Endometrium (tissue), 2 donors: ENCODE measurements at regions not wholly inside any gene's neighbourhood (a gene's known extent, or its start where the extent isn't known, plus 50 kb on each side); places are given as distances from the start of the nearest gene placed in this dataset.

ENCODE experiments used
- FAIRE-seq: peaks from 2 replicates; lab custom pipeline; 2012; peaks lifted over from hg19 to GRCh38; lab: Jason Lieb, UNC
- donor health status: control.
- donor health status: control.

DNA sequence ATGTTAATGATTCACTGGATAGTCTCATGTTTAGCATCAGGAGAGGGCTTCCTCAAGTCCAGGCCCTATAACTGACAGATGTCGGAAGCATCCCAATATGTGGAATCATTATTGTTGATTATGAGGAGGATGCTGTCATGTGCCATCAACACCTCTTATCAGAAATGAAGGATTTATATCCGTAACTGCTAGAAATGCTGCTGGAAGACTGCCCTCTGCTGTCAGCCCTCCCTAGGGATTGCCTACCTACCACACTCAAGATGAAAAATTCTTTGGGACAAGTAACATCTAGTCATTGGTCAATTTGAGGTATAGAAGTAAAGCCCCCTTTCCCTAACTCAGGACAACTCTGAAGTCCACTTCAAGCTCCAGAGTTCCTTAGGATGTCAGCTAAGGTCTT lies 1166.5 kb upstream of the NXPH2 start:
- FAIRE-seq = no peak

- FAIRE-seq = no peak
Observed at GRCh38 chr2:139940686-139941085, 1160.5 kb upstream of the NXPH2 start.

DNA sequence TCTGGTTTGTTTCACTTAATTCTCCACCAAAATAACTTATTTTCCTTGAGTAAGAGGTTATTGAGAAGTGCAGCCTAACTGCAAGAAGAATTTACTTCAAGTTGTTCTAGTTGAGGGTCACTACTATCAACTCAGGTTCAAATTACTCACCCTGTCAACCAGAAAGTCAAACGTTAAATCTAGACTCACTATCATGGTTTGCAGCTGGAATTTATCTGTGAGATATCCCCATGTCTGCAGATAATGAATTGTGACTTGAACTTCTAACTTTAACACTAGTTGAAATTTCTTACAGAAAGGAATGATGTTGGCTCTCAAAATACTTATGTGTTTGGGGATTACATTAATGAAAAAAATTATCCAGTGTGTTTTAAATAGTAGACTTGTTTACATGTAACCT lies 1145.7 kb upstream of the NXPH2 start:
- no peak for FAIRE-seq

GRCh38 chr2:139924070-139924469 lies 1143.9 kb upstream of the NXPH2 start:
- no peak for FAIRE-seq

DNA sequence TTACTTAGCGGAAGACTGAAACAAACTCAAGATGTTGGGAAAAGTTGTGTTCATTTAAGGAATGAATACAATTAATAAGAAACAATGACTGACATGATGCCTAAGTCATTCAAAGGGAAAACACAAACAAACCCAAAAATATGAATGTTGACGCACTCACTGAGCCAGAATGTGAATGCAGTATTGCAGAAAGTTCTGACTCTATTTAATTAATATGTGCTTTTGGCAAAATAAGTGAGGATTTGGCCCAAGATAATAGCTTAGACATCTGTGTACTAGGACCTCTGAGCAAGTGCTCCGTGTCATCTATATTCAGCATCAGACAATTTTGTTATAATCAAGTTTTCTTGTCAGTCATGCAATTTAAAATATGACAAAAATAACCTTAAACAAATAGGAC lies 1138.8 kb upstream of the NXPH2 start:
- no peak for FAIRE-seq

DNA sequence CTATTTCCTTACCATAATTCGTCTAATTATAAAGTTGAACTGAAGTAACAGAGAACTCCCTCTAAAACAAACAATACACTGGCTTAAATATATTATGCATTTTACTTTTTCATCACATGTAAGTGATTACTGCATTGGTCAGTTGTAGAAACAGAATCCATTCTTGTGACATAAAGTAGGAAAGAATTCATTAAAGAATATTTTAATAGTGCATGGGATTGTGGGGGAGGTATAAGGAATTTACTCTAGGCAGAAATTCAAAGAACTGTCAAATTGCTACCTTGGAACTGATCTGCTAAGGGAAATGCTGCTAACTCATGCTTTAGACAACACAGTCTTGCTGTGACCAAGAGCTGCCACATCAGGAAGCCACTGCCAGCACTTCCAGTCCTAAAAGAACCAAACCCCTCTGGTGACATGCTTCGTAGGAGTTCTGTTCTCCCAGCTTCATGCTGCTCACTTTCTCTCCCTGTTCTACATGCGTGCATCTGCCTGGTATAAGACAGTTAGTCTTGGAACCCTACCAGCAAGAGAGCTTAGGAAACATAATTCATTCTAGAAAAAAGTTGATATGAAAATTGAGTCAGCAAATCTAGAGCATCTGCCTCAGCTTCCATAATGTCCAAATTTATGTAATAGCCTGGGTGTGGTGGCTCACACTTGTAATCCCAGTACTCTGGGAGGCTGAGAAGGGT lies 1137.6 kb upstream of the NXPH2 start:
- FAIRE-seq = no peak

DNA sequence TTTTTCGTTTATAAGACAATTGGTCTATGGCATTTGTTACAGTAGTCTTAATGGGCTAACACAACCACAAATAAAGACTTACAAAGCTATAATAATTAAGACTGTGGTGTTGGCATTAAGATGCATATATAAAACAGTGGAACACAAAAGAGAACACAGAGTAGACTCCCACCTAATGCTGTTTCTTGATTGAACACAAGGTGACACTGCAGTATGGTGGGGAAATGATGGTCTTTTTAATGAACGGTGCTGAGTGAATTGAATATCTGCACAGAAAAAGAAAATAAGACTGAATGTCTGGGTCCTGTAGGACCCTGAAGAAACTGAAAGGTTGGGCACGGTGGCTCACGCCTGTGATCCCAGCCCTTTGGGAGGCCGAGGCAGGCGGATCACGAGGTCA lies 1136.6 kb upstream of the NXPH2 start:
- no peak for FAIRE-seq

DNA sequence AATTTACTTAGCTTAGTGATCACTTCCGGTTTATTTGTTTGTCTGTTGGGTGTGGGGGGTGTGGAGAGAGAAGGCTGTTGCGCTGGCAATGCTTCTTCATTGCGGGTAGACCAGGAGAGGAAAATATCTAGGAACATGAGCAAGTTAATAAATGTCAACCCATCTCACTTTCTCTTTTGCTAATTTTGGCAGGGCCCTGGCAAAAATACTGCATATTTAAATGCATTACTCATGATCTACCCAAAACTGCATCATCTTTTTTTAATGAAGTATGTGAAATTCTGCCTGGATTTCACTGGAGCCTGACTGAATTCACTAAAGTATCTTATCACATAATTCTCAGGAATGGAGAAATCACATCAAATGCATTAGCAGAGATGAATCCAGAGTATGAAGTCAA lies 1131.0 kb upstream of the NXPH2 start:
- FAIRE-seq = no peak

GRCh38 chr2:139909136-139909535 lies 1128.9 kb upstream of the NXPH2 start:
- no peak for FAIRE-seq

DNA sequence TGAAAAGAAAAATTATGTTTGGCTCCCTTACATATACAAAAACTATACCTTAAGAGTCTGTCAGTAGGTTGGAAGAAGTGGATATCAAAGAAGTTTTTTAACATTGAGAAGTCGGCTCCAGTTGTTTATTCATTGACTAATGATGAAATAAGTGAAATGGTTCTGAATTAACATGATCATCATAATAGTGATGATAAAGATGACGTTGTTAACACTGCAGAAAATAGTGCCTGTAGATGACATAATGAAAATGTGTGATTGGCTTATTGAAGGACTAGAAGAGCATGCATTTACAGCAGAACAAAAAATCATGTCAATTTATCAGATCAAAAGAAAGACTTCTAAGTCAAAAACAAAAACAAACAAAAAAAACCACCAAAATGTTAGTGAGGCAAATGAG lies 1125.4 kb upstream of the NXPH2 start:
- FAIRE-seq = no peak

GRCh38 chr2:139891636-139892035 lies 1111.4 kb upstream of the NXPH2 start:
- FAIRE-seq = no peak

- FAIRE-seq = no peak
Observed at GRCh38 chr2:139885921-139886498, 1105.8 kb upstream of the NXPH2 start.

- no peak for FAIRE-seq
Observed at GRCh38 chr2:139876964-139877363, 1096.8 kb upstream of the NXPH2 start.

DNA sequence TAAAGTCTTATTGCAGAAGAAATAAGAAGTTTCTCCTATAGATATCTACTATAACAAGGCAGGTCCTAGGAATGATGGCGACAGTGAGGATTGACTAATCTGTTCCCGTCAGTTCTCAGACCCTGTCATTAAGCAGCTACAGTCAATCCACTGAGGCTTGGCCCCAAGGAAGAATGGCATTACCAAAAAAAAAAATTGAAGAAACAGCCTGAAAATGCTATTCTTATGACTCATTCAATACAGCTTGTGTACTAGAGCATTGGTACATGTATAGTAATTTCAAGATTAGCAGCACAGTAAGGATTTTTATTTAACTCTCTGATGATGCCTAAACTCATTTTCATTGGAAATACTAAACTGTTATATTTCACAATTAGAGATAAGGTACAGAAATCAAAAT lies 1096.1 kb upstream of the NXPH2 start:
- FAIRE-seq = no peak

DNA sequence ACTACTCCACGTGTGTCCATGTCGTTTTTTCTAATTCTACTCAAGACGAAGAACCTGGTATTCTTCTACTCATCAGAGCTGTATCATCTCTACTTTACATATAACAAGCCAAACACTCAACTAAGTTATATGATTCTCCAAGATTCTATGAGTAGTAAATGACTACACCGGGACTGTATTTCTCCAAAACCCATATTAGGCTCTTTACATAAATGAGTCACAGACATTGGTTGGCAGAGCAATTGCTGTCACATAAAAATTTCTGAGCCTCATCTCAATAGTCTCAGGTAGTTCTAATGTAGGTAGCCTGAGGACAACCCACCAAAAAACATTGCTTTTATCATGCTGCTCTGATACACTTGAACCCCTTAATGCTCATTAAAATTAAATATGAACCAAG lies 1092.3 kb upstream of the NXPH2 start:
- FAIRE-seq = no peak

GRCh38 chr2:139872032-139872431 lies 1091.8 kb upstream of the NXPH2 start:
- no peak for FAIRE-seq

- FAIRE-seq = no peak
Observed at GRCh38 chr2:139867601-139868226, 1087.5 kb upstream of the NXPH2 start.

DNA sequence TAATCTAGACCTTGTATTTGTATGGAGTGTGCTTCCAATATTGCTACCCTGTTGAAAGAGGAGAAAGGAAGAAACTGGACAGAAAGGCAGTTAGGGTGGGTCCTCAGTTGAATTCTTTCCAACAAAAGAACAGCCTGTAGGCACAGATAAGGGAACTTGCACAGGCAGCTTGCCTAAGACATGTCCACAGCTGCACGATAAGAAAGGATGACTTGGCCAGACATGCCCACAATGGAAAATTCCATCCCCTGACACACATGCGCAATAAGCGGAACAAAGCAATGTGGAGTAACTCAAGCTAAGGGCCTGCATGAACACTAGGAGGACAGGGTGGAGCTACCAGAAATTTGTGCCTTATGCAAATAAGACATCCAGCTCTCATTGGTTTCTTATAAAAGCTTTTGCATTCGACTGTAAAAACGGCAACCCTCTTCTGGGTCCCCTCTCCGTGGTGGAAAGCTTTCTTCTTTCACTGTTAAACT lies 1084.7 kb upstream of the NXPH2 start:
- no peak for FAIRE-seq

GRCh38 chr2:139854769-139855483 lies 1074.7 kb upstream of the NXPH2 start:
- FAIRE-seq = no peak

DNA sequence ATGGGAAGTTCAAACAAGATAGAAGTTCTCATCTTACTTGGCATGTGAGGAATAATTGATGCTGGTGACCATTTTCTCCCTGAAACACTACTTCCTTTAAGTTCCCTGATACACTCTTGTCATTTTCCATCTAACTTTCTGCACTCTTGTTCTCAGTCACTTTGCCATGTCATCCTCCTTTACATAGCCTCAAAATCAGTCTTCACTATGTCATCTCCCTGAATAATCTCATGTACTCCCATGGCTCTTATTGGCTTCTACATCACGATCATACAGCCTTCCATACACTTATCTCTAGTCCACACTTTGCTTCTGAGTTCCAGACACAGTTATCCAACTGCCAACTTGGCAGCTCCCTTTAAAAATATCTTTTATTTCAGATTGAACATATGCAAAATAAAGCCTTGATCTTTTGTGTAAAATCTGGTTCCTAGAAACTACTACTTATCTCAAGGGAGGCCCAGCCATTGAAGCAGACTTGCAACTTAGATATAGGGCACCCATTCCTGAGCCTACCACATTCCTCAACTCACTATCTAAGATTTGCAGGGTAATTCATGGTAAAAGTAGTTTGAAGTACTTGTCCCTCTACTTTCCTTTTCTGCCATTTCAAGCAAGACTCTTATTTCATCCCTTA lies 1070.2 kb upstream of the NXPH2 start:
- FAIRE-seq = no peak

DNA sequence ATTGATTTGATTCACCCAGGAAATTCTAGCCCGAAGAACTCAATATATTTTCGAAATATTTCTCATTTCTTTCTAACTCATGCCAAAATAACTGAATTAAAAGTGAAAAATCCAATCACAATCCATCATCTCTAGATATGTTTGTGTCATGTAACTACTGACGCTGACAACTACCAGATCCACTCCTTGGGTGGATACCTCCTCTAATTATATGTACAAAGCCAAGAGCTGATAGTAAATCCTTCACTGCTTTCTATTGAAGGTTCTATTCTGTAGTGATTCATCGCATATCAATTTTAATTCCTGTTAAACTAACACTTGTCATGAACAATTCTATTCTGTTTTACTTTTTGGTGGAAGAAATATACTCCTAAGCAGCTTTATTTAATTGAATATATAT lies 1056.6 kb upstream of the NXPH2 start:
- no peak for FAIRE-seq

DNA sequence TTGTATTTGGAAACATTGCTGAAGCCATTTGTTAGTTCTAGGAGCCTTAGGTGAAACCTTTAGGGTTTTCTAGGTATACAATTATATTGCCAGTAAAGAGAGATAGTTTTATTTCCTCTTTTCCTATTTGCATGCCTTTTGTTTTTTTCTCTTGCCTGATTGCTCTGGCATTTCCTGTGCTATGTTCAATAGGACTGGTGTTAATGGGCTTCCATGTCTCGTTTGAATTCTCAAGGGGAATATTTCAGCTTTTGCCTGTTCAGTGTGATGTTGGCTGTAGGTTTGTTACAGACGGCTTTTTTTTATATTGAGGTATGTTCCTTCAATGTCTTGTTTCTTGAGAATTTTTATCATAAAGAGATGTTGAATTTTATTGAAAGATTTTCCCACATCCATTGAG lies 1054.9 kb upstream of the NXPH2 start:
- no peak for FAIRE-seq

DNA sequence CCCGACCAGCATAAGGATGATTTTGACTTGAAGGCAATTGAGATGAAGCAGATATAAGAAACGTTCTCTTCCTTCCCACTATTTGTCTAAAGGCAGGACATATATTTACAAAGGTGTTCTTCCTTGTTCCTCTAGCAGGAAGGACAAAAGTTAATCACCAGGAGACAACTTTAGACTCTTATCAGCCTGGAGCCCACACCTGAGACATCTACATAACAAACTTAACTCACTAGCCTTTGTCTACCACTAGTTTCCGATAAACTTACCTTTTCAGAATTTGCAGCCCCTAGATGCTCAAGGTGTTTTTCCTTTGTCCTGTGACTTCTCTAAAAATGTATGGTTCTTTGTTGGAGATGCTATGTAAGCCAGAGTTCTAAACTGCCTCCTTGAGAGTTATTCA lies 1047.8 kb upstream of the NXPH2 start:
- FAIRE-seq = no peak
